Natural killer cell (primary cell): ENCODE measurements at regions not wholly inside any gene's neighbourhood (a gene's known extent, or its start where the extent isn't known, plus 50 kb on each side); places are given as distances from the start of the nearest gene placed in this dataset.

Experiments used
- ATAC-seq, 3 donors: fragments of 150-1000 bp in 2 of 3; fragments of 200-7000 bp in 1 of 3; cut with Tn5 transposase; 1 replicate in 1 of 3; 2 replicates in 2 of 3; pipeline ENCODE4 v1.10.0; 2021; ENCODE audit warnings: mild to moderate bottlenecking in 2 of 3, moderate library complexity in 2 of 3
- DNase-seq, 2 donors: peaks; one replicate each; pipeline versions ENCODE4 v3.0.0 to v3.0.0-alpha.2; 2013 to 2021; ENCODE audit warnings: mixed read lengths in 1 of 2
- H3K27ac ChIP-seq: one replicate; pipeline ENCODE4 v1.5.1; 2013; ENCODE audit warnings: mild to moderate bottlenecking, low read length
- H3K27me3 ChIP-seq: one replicate; pipeline ENCODE4 v1.6.1; 2013; ENCODE audit warnings: low read length; ENCODE audit not compliant: control insufficient read depth, insufficient read depth
- H3K36me3 ChIP-seq: one replicate; pipeline ENCODE4 v1.6.1; 2013; ENCODE audit warnings: low read length; ENCODE audit not compliant: control insufficient read depth, insufficient read depth
- H3K4me1 ChIP-seq: one replicate; pipeline ENCODE4 v1.6.1; 2013; ENCODE audit warnings: low read length; ENCODE audit not compliant: control insufficient read depth, insufficient read depth
- H3K4me3 ChIP-seq: one replicate; pipeline ENCODE4 v1.5.1; 2013; ENCODE audit warnings: low read length
- H3K9me3 ChIP-seq: one replicate; pipeline ENCODE4 v1.6.1; 2013; ENCODE audit warnings: low read length; ENCODE audit not compliant: control insufficient read depth, insufficient read depth
- H3K27ac Mint-ChIP-seq, 2 donors: one replicate each; pipeline ENCODE4 v1.8.0; 2022; ENCODE audit warnings: mild to moderate bottlenecking in 2 of 2, mixed read lengths in 2 of 2, moderate library complexity in 1 of 2
- H3K27me3 Mint-ChIP-seq, 2 donors: one replicate each; pipeline ENCODE4 v1.8.0; 2022; ENCODE audit warnings: low read depth in 2 of 2, mixed read lengths in 2 of 2
- H3K36me3 Mint-ChIP-seq: one replicate; pipeline ENCODE4 v1.8.0; 2022; ENCODE audit warnings: mixed read lengths
- H3K4me1 Mint-ChIP-seq, 2 donors: one replicate each; pipeline ENCODE4 v1.8.0; 2022; ENCODE audit warnings: mixed read lengths in 2 of 2
- H3K4me3 Mint-ChIP-seq: one replicate; pipeline ENCODE4 v1.8.0; 2022; ENCODE audit warnings: mild to moderate bottlenecking, moderate library complexity, mixed read lengths
- H3K9me3 Mint-ChIP-seq, 2 donors: one replicate each; pipeline ENCODE4 v1.8.0; 2022; ENCODE audit warnings: mixed read lengths in 2 of 2
- CTCF ChIP-seq: fragments of 200-600 bp; IDR thresholded peaks from one replicate; pipeline ENCODE4 v1.8.0; 2022; ENCODE audit warnings: antibody characterized with exemption
- WGBS: methylation state at CpG from one replicate; pipeline ENCODE4 v1.1.7; 2013; ENCODE audit warnings: missing lambda C conversion rate; ENCODE audit not compliant: insufficient coverage; 5-methylcytosine and 5-hydroxymethylcytosine counted together
- intact Hi-C: fragments of 100-400 bp; cut with micrococcal nuclease; formaldehyde crosslinking; loops from one replicate; pipeline ENCODE4 v1.14.2; 2022

- Histone ChIP-seq H3K36me3 (no peaks in the 10 kb centered on the region), H3K27me3 (no peaks in the 10 kb centered on the region), H3K27ac (no peak overlapping the region), H3K9me3 (peaks cover 4% of the 10 kb centered on the region), H3K4me1 (no peaks in the 10 kb centered on the region), H3K4me3 (no peak overlapping the region)
- intact Hi-C loops, result no loop called here
- DNase-seq, result no peak
- Mint-ChIP-seq H3K27ac (no peak overlapping the region), H3K27me3 (no peaks in the 10 kb centered on the region), H3K36me3 (no peaks in the 10 kb centered on the region), H3K4me3 (no peak overlapping the region), H3K4me1 (no peaks in the 10 kb centered on the region), H3K9me3 (peaks cover 17 to 21% of the 10 kb centered on the region in 2 donors)
- WGBS, result 78% methylated on average over 5 of the region's 5 CpGs
- no peak for TF ChIP-seq CTCF
- no peak for ATAC-seq
Measured at GRCh38 chr11:82405421-82405820, 328.2 kb downstream of the FAM181B start.

- no peaks in the 10 kb centered on the region for H3K27me3 Mint-ChIP-seq
- no peaks in the 10 kb centered on the region for H3K4me1 Mint-ChIP-seq
- DNase-seq (no peak), ATAC-seq (no peak)
- H3K9me3 ChIP-seq, result peaks cover 4% of the 10 kb centered on the region
- peaks cover 16 to 18% of the 10 kb centered on the region in 2 donors for H3K9me3 Mint-ChIP-seq
- no peak overlapping the region for H3K27ac ChIP-seq
- H3K4me3 Mint-ChIP-seq, result no peak overlapping the region
- 92% methylated on average over 5 of the region's 5 CpGs for WGBS
- no peaks in the 10 kb centered on the region for H3K36me3 Mint-ChIP-seq
- no peak overlapping the region for H3K27ac Mint-ChIP-seq
- no peak for TF ChIP-seq CTCF
- H3K27me3 ChIP-seq, result no peaks in the 10 kb centered on the region
- H3K4me3 ChIP-seq, result no peak overlapping the region
- no peaks in the 10 kb centered on the region for H3K36me3 ChIP-seq
- intact Hi-C loops, result no loop called here
- no peaks in the 10 kb centered on the region for H3K4me1 ChIP-seq
Measured at GRCh38 chr11:82404981-82405380, 328.7 kb downstream of the FAM181B start.

GRCh38 chr11:82403640-82404305 lies 329.9 kb downstream of the FAM181B start:
- intact Hi-C loops, result no loop called here
- WGBS, result 95% methylated on average over 49 of the region's 49 CpGs

More at GRCh38 chr11:82403640-82404305, 329.9 kb downstream of the FAM181B start:
- no peaks in the 10 kb centered on the region for H3K27me3 ChIP-seq
- Mint-ChIP-seq H3K4me3 (no peak overlapping the region), H3K36me3 (no peaks in the 10 kb centered on the region), H3K27me3 (no peaks in the 10 kb centered on the region), H3K9me3 (peaks cover 16 to 18% of the 10 kb centered on the region in 2 donors), H3K27ac (no peak overlapping the region), H3K4me1 (no peaks in the 10 kb centered on the region)
- no peak for TF ChIP-seq CTCF
- H3K27ac ChIP-seq, result no peak overlapping the region
- H3K9me3 ChIP-seq, result no peaks in the 10 kb centered on the region
- no peaks in the 10 kb centered on the region for H3K36me3 ChIP-seq
- no peaks in the 10 kb centered on the region for H3K4me1 ChIP-seq
- no peak overlapping the region for H3K4me3 ChIP-seq
- DNase-seq (no peak), ATAC-seq (no peak)
